NCI-H526 treated with DMSO at 0.1 percent for 48 hours (cell line): ENCODE measurements at regions not wholly inside any gene's neighbourhood (a gene's known extent, or its start where the extent isn't known, plus 50 kb on each side); places are given as distances from the start of the nearest gene placed in this dataset.
A peak's percentile ranks its signal among the peaks of the same experiment; 100 is the strongest.
"Not testable (repeated sequence)": the region's sequence is repeated elsewhere in the genome, so short reads cannot be mapped to it uniquely, and the experiment has no call there.

Source experiments
- DNase-seq: peaks from one replicate; lab custom pipeline; 2025; lab: John Stamatoyannopoulos, UW

GRCh38 chr22:35183917-35184316 lies 73.4 kb upstream of the HMGXB4 start:
- no peak for DNase-seq

- DNase-seq, result no peak
Observed at GRCh38 chr22:35186492-35186891, 70.8 kb upstream of the HMGXB4 start.

GRCh38 chr22:35188930-35189329 lies 68.4 kb upstream of the HMGXB4 start:
- DNase-seq, result not testable (repeated sequence)

GRCh38 chr22:35189559-35189958 lies 67.7 kb upstream of the HMGXB4 start:
- DNase-seq, result no peak

GRCh38 chr22:35191412-35191811 lies 65.9 kb upstream of the HMGXB4 start:
- no peak for DNase-seq

GRCh38 chr22:35192129-35192918 lies 65.0 kb upstream of the HMGXB4 start:
- no peak for DNase-seq

- no peak for DNase-seq
Observed at GRCh38 chr22:35195226-35195625, 62.1 kb upstream of the HMGXB4 start.

- no peak for DNase-seq
Observed at GRCh38 chr22:35195821-35196220, 61.5 kb upstream of the HMGXB4 start.

GRCh38 chr22:35197071-35197470 lies 60.2 kb upstream of the HMGXB4 start:
- DNase-seq, result no peak

- peak; percentile 9 for DNase-seq
Observed at GRCh38 chr22:35197886-35198285, 59.4 kb upstream of the HMGXB4 start.

GRCh38 chr22:35198738-35199137 lies 58.6 kb upstream of the HMGXB4 start:
- no peak for DNase-seq

GRCh38 chr22:35202376-35202775 lies 54.9 kb upstream of the HMGXB4 start:
- no peak for DNase-seq

GRCh38 chr22:35203583-35203982 lies 53.7 kb upstream of the HMGXB4 start:
- no peak for DNase-seq

GRCh38 chr22:35204807-35205775 lies 52.2 kb upstream of the HMGXB4 start:
- no peak for DNase-seq

GRCh38 chr22:35205961-35206360 lies 51.3 kb upstream of the HMGXB4 start:
- no peak for DNase-seq

- no peak for DNase-seq
Observed at GRCh38 chr22:35206889-35207288, 50.4 kb upstream of the HMGXB4 start.
